ENCODE measurements at regions not wholly inside any gene's neighbourhood (a gene's known extent, or its start where the extent isn't known, plus 50 kb on each side); places are given as distances from the start of the nearest gene placed in this dataset.

- Histone ChIP-seq H3K4me1 (ENCODE audit: insufficient read depth) (no peaks in the 10 kb centered on the region), H2AFZ (no peak overlapping the region), H3K36me3 (ENCODE audit: insufficient read depth) (no peaks in the 10 kb centered on the region), H4K20me1 (replicated peaks; ENCODE audit: insufficient read depth) (no peaks in the 10 kb centered on the region), H3K9me2 (ENCODE audit: insufficient read depth) (no peaks in the 10 kb centered on the region), H3K4me3 (no peak overlapping the region), H3F3A (replicated peaks; ENCODE audit: low read depth) (no peaks in the 10 kb centered on the region), H3K27ac (ENCODE audit: low read depth) (no peak overlapping the region), H3K79me2 (replicated peaks; ENCODE audit: insufficient read depth) (no peaks in the 10 kb centered on the region), H3K27me3 (ENCODE audit: insufficient read depth) (no peaks in the 10 kb centered on the region), H3K4me2 (no peak overlapping the region)
- H3K36me3 Mint-ChIP-seq (ENCODE audit: low read depth), result peaks cover 14% of the 10 kb centered on the region
- no peak for DNase-seq (ENCODE audit: low spot score)
- H3K4me3 Mint-ChIP-seq, result no peak overlapping the region
- H3K9me3 Mint-ChIP-seq, result peaks cover 17% of the 10 kb centered on the region
- no peak overlapping the region for H3K27ac Mint-ChIP-seq
- ATAC-seq, result no peak
- H3K4me1 Mint-ChIP-seq, result no peaks in the 10 kb centered on the region
- TF ChIP-seq REST (IDR thresholded peaks at IDR 0.05; ENCODE audit: unreplicated experiment) (no peak), ZNF331 (CRISPR knock-in tag; IDR thresholded peaks at IDR 0.05; ENCODE audit: low read depth) (no peak), EZH2phosphoT487 (IDR thresholded peaks at IDR 0.05; ENCODE audit: unreplicated experiment) (no peak), POLR2AphosphoS5 (IDR thresholded peaks at IDR 0.05; ENCODE audit: low read depth) (no peak), NANOG (IDR thresholded peaks at IDR 0.05; ENCODE audit: borderline replicate concordance) (no peak), STAT1 (IDR thresholded peaks at IDR 0.05; ENCODE audit: unreplicated experiment) (no peak), CREB1 (CRISPR knock-in tag; IDR thresholded peaks at IDR 0.05; ENCODE audit: low read depth) (no peak), JUNB (IDR thresholded peaks at IDR 0.05; ENCODE audit: unreplicated experiment) (no peak), ETS1 (IDR thresholded peaks at IDR 0.05) (no peak)
- TF ChIP-seq, protein P1, sequence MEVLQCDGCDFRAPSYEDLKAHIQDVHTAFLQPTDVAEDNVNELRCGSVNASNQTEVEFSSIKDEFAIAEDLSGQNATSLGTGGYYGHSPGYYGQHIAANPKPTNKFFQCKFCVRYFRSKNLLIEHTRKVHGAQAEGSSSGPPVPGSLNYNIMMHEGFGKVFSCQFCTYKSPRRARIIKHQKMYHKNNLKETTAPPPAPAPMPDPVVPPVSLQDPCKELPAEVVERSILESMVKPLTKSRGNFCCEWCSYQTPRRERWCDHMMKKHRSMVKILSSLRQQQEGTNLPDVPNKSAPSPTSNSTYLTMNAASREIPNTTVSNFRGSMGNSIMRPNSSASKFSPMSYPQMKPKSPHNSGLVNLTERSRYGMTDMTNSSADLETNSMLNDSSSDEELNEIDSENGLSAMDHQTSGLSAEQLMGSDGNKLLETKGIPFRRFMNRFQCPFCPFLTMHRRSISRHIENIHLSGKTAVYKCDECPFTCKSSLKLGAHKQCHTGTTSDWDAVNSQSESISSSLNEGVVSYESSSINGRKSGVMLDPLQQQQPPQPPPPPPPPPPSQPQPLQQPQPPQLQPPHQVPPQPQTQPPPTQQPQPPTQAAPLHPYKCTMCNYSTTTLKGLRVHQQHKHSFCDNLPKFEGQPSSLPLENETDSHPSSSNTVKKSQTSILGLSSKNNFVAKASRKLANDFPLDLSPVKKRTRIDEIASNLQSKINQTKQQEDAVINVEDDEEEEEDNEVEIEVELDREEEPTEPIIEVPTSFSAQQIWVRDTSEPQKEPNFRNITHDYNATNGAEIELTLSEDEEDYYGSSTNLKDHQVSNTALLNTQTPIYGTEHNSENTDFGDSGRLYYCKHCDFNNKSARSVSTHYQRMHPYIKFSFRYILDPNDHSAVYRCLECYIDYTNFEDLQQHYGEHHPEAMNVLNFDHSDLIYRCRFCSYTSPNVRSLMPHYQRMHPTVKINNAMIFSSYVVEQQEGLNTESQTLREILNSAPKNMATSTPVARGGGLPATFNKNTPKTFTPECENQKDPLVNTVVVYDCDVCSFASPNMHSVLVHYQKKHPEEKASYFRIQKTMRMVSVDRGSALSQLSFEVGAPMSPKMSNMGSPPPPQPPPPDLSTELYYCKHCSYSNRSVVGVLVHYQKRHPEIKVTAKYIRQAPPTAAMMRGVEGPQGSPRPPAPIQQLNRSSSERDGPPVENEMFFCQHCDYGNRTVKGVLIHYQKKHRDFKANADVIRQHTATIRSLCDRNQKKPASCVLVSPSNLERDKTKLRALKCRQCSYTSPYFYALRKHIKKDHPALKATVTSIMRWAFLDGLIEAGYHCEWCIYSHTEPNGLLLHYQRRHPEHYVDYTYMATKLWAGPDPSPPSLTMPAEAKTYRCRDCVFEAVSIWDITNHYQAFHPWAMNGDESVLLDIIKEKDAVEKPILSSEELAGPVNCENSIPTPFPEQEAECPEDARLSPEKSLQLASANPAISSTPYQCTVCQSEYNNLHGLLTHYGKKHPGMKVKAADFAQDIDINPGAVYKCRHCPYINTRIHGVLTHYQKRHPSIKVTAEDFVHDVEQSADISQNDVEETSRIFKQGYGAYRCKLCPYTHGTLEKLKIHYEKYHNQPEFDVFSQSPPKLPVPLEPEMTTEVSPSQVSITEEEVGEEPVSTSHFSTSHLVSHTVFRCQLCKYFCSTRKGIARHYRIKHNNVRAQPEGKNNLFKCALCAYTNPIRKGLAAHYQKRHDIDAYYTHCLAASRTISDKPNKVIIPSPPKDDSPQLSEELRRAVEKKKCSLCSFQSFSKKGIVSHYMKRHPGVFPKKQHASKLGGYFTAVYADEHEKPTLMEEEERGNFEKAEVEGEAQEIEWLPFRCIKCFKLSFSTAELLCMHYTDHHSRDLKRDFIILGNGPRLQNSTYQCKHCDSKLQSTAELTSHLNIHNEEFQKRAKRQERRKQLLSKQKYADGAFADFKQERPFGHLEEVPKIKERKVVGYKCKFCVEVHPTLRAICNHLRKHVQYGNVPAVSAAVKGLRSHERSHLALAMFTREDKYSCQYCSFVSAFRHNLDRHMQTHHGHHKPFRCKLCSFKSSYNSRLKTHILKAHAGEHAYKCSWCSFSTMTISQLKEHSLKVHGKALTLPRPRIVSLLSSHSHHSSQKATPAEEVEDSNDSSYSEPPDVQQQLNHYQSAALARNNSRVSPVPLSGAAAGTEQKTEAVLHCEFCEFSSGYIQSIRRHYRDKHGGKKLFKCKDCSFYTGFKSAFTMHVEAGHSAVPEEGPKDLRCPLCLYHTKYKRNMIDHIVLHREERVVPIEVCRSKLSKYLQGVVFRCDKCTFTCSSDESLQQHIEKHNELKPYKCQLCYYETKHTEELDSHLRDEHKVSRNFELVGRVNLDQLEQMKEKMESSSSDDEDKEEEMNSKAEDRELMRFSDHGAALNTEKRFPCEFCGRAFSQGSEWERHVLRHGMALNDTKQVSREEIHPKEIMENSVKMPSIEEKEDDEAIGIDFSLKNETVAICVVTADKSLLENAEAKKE (CRISPR knock-in tag; IDR thresholded peaks at IDR 0.05), result no peak
- TF ChIP-seq, protein P2, sequence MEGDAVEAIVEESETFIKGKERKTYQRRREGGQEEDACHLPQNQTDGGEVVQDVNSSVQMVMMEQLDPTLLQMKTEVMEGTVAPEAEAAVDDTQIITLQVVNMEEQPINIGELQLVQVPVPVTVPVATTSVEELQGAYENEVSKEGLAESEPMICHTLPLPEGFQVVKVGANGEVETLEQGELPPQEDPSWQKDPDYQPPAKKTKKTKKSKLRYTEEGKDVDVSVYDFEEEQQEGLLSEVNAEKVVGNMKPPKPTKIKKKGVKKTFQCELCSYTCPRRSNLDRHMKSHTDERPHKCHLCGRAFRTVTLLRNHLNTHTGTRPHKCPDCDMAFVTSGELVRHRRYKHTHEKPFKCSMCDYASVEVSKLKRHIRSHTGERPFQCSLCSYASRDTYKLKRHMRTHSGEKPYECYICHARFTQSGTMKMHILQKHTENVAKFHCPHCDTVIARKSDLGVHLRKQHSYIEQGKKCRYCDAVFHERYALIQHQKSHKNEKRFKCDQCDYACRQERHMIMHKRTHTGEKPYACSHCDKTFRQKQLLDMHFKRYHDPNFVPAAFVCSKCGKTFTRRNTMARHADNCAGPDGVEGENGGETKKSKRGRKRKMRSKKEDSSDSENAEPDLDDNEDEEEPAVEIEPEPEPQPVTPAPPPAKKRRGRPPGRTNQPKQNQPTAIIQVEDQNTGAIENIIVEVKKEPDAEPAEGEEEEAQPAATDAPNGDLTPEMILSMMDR (conservative IDR thresholded peaks at IDR 0.05; ENCODE audit: low read depth in 2 of 2), result no peak
- H3K27me3 Mint-ChIP-seq (ENCODE audit: insufficient read depth, low read depth, poor library complexity), result no peaks in the 10 kb centered on the region
Measured at GRCh38 chrX:33974676-33975075, 157.4 kb downstream of the FAM47A start.
